IMR-90 (cell line): ENCODE measurements at regions not wholly inside any gene's neighbourhood (a gene's known extent, or its start where the extent isn't known, plus 50 kb on each side); places are given as distances from the start of the nearest gene placed in this dataset.

Experiments
- ATAC-seq: fragments of 200-7000 bp; cut with Tn5 transposase; 2 replicates; pipeline ENCODE4 v1.9.1; 2020; ENCODE audit warnings: low read depth, mild to moderate bottlenecking, moderate library complexity
- BruUV-seq: library from RNA; stranded (reverse); fragments of 400-500 nt; replicated peaks from 2 replicates; lab custom pipeline; 2021; lab: Mats Ljungman, UMichigan
- CTCF ChIA-PET: fragments of 300-600 bp; formaldehyde crosslinking; extraction: SDS; loops from one replicate; lab custom pipeline; 2021; ENCODE audit warnings: antibody characterized with exemption; lab: Yijun Ruan, JAX
- POLR2A ChIA-PET: fragments of 300-600 bp; sonication (Branson Sonifier 250); formaldehyde crosslinking; loops from one replicate; lab custom pipeline; 2022; ENCODE audit warnings: antibody characterized with exemption; ENCODE audit not compliant: unreplicated experiment; lab: Charles Lee
- DNase-seq: peaks from one replicate; pipeline ENCODE4 v3.0.0; 2013
- H2AFZ ChIP-seq: replicated peaks from 2 replicates; pipeline ENCODE3; 2013; ENCODE audit warnings: low read length, mild to moderate bottlenecking; ENCODE audit not compliant: poor library complexity
- H2AK5ac ChIP-seq: 2 replicates; pipeline ENCODE4 v1.6.1; 2013; ENCODE audit warnings: low read depth, low read length, inconsistent platforms
- H2AK9ac ChIP-seq: replicated peaks from 2 replicates; pipeline ENCODE3; 2013; ENCODE audit warnings: mild to moderate bottlenecking, low read depth, low read length, moderate library complexity; ENCODE audit not compliant: poor library complexity
- H2BK120ac ChIP-seq: 2 replicates; pipeline ENCODE4 v1.6.1; 2013; ENCODE audit warnings: low read depth, low read length, inconsistent platforms
- H2BK15ac ChIP-seq: 3 replicates; pipeline ENCODE4 v1.6.1; 2013; ENCODE audit warnings: low read depth, low read length, inconsistent platforms
- H2BK20ac ChIP-seq: 2 replicates; pipeline ENCODE4 v1.6.1; 2013; ENCODE audit warnings: low read depth, mild to moderate bottlenecking, inconsistent platforms, low read length, moderate library complexity
- H2BK5ac ChIP-seq: 2 replicates; pipeline ENCODE4 v1.6.1; 2013; ENCODE audit warnings: mild to moderate bottlenecking, low read depth, low read length, inconsistent platforms; ENCODE audit not compliant: poor library complexity, severe bottlenecking
- H3K14ac ChIP-seq: replicated peaks from 2 replicates; pipeline ENCODE4 v1.6.1; 2013; ENCODE audit warnings: low read depth, low read length, inconsistent platforms
- H3K18ac ChIP-seq: 2 replicates; pipeline ENCODE4 v1.6.1; 2013; ENCODE audit warnings: low read depth, low read length, control low read depth
- H3K23ac ChIP-seq: 2 replicates; pipeline ENCODE4 v1.6.1; 2013; ENCODE audit warnings: low read depth, low read length, inconsistent platforms
- H3K27ac ChIP-seq: 2 replicates; pipeline ENCODE4 v1.5.1; 2013; ENCODE audit warnings: mild to moderate bottlenecking, control low read depth, low read length; ENCODE audit not compliant: insufficient read depth
- H3K27me3 ChIP-seq: 2 replicates; pipeline ENCODE4 v1.6.1; 2013; ENCODE audit warnings: low read length; ENCODE audit not compliant: control insufficient read depth, insufficient read depth
- H3K36me3 ChIP-seq: 2 replicates; pipeline ENCODE4 v1.6.1; 2013; ENCODE audit warnings: low read length, mixed read lengths; ENCODE audit not compliant: control insufficient read depth, insufficient read depth
- H3K4ac ChIP-seq: 2 replicates; pipeline ENCODE4 v1.6.1; 2013; ENCODE audit warnings: low read depth, low read length, inconsistent platforms
- H3K4me1 ChIP-seq: 2 replicates; pipeline ENCODE4 v1.6.1; 2013; ENCODE audit warnings: low read length, mixed read lengths; ENCODE audit not compliant: control insufficient read depth, insufficient read depth
- H3K4me2 ChIP-seq: 2 replicates; pipeline ENCODE4 v1.6.1; 2013; ENCODE audit warnings: low read depth, mild to moderate bottlenecking, control low read depth, low read length, moderate library complexity
- H3K4me3 ChIP-seq: 2 replicates; pipeline ENCODE4 v1.5.1; 2013; ENCODE audit warnings: low read depth, mild to moderate bottlenecking, control low read depth, low read length, moderate library complexity; ENCODE audit not compliant: insufficient read depth
- H3K56ac ChIP-seq: 2 replicates; pipeline ENCODE4 v1.6.1; 2013; ENCODE audit warnings: low read length, inconsistent platforms; ENCODE audit not compliant: insufficient read depth; ENCODE audit errors: extremely low read depth
- H3K79me1 ChIP-seq, 2 experiments: 2 replicates each; pipeline ENCODE4 v1.6.1; 2013; ENCODE audit warnings: low read length in 2 of 2, inconsistent platforms in 1 of 2, low read depth in 1 of 2
- H3K9ac ChIP-seq: 2 replicates; pipeline ENCODE4 v1.6.1; 2013; ENCODE audit warnings: low read depth, low read length, control low read depth
- H3K9me1 ChIP-seq: 2 replicates; pipeline ENCODE4 v1.6.1; 2013; ENCODE audit warnings: low read length, inconsistent platforms; ENCODE audit not compliant: insufficient read depth
- H3K9me3 ChIP-seq: 2 replicates; pipeline ENCODE4 v1.6.1; 2013; ENCODE audit warnings: low read length; ENCODE audit not compliant: control insufficient read depth, insufficient read depth
- H4K20me1 ChIP-seq: 2 replicates; pipeline ENCODE4 v1.6.1; 2013; ENCODE audit warnings: low read length, inconsistent platforms; ENCODE audit not compliant: insufficient read depth
- H4K5ac ChIP-seq: 2 replicates; pipeline ENCODE4 v1.6.1; 2013; ENCODE audit warnings: mild to moderate bottlenecking, low read depth, low read length, control low read depth
- H4K8ac ChIP-seq, 2 experiments: 2 replicates each; pipeline ENCODE4 v1.6.1; 2013; ENCODE audit warnings: low read depth in 2 of 2, low read length in 2 of 2, control low read depth in 1 of 2, inconsistent platforms in 1 of 2
- H4K91ac ChIP-seq: 2 replicates; pipeline ENCODE4 v1.6.1; 2013; ENCODE audit warnings: low read depth, low read length, inconsistent platforms; ENCODE audit not compliant: insufficient read depth
- CEBPB ChIP-seq: IDR thresholded peaks from 2 replicates; pipeline ENCODE4 v1.6.1; 2012; ENCODE audit warnings: low read depth, low read length, improper control_type of control experiment
- CHD1 ChIP-seq: IDR thresholded peaks from 2 replicates; pipeline ENCODE4 v1.6.1; 2012; ENCODE audit warnings: low read depth, low read length, improper control_type of control experiment
- WGBS, 2 experiments: methylation state at CpG; one replicate each; pipeline versions ENCODE4 v1.1.5 to v1.1.7; 2013; ENCODE audit warnings: missing lambda C conversion rate in 2 of 2; ENCODE audit not compliant: insufficient read length in 1 of 2; ENCODE audit errors: extremely low coverage in 2 of 2; 5-methylcytosine and 5-hydroxymethylcytosine counted together
- dilution Hi-C: fragments of 300-500 bp; cut with HindIII; formaldehyde crosslinking; loops from one replicate; pipeline ENCODE4 v1.14.3; 2018; ENCODE audit warnings: low sequenced_read_pairs; ENCODE audit not compliant: unreplicated experiment
- in situ Hi-C: fragments of 300-500 bp; cut with MboI; formaldehyde crosslinking; loops from 3 replicates; pipeline ENCODE4 v1.14.3; 2019; ENCODE audit warnings: low sequenced_read_pairs, inconsistent platforms, mixed read lengths
- intact Hi-C: fragments of 100-400 bp; cut with micrococcal nuclease; formaldehyde crosslinking; loops from 2 replicates; pipeline ENCODE4 v1.10.0; 2022

- Histone ChIP-seq H4K91ac (no peak overlapping the region), H3K56ac (no peak overlapping the region), H4K20me1 (no peaks in the 10 kb centered on the region), H2AK5ac (no peak overlapping the region), H3K14ac (no peak overlapping the region), H2BK5ac (no peak overlapping the region), H3K4me1 (no peaks in the 10 kb centered on the region), H3K27ac (no peak overlapping the region), H2AFZ (no peak overlapping the region), H3K23ac (no peak overlapping the region), H3K79me1 (no peaks in the 10 kb centered on the region), H3K4ac (no peak overlapping the region), H2BK120ac (no peak overlapping the region), H2AK9ac (no peak overlapping the region), H3K36me3 (no peaks in the 10 kb centered on the region), H2BK20ac (no peak overlapping the region), H3K4me2 (no peak overlapping the region), H3K9me1 (no peaks in the 10 kb centered on the region), H3K9ac (no peak overlapping the region), H3K27me3 (no peaks in the 10 kb centered on the region), H4K8ac (no peak overlapping the region), H2BK15ac (no peak overlapping the region), H3K18ac (no peak overlapping the region), H3K4me3 (no peak overlapping the region), H3K9me3 (peaks cover 7% of the 10 kb centered on the region), H4K5ac (no peak overlapping the region)
- no peak for ATAC-seq
- POLR2A ChIA-PET, result no interaction called here
- no peak for DNase-seq
- no peak for TF ChIP-seq CEBPB
- no peak for TF ChIP-seq CHD1
- in situ Hi-C loops, result no loop called here
- intact Hi-C loops, result no loop called here
- WGBS, 2 experiments, result no CpG with 5 or more reads among the region's 2 CpGs
- BruUV-seq, result no TSS peak
- dilution Hi-C loops, result no loop called here
- CTCF ChIA-PET, result no interaction called here
Measured at GRCh38 chr12:39095636-39096330, 190.4 kb upstream of the CPNE8 start.
